GM19452 (cell line): ENCODE measurements at regions not wholly inside any gene's neighbourhood (a gene's known extent, or its start where the extent isn't known, plus 50 kb on each side); places are given as distances from the start of the nearest gene placed in this dataset.

Experiments
- ATAC-seq: cut with Tn5 transposase; IDR thresholded peaks from one replicate; pipeline ENCODE4 v1.9.1; 2021; ENCODE audit not compliant: unreplicated experiment

DNA sequence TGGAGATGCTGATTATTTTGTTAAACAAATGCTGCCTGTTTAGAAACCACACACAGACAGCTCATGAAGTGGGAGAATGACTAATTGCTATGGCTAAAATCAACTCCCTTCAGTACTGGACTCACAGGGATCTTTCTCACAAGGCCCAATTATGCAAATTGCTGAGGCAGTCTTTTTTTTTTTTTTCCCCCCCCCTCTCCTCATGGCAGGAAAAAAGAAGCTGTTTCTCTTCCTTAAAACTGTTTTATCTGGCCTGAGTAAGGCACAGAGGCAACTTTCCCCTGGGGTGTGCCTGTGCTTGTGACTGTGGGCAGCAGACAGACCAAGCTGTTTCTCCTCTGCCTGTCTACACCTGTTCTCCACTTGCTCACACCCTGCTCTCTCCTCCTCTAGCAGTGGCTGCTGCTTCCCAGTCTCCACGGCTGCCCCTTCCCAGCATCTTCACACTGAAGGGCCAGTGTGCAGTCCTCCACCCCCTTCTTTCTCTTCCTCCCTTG, 65.4 kb upstream of the STEAP1B start:
- peak; percentile 41 for ATAC-seq

GRCh38 chr7:22564511-22565045, 64.6 kb upstream of the STEAP1B start:
- no peak for ATAC-seq

DNA sequence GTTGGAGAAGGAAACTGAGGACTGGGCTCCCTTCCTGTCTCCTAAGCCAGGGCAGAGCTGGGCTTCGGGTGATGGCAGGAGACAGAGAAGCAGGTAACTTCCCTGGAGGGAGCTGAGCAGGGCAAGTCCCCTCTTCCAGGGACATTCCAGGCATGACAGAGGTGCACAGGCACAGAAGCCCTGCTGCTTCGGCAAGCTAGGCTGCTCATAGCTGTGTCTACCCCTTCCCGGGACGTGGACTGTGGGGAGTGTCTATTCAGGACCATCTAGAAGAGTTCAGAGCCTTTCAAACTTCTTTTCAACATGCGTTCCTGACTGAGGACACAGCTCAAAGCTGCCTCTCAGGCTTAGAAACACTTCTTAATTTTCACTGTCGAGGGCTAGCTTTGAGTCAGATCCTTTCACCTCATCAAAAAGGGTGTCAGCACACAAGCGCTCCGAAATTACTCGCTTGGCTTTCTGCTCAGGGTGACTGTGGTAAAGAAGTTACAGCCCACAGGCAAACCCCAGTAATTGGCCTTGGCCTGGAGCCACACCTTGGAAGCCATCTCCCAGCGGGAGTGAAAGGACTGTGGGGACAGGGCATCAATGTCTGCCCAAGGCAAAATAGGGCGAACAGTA, 63.7 kb upstream of the STEAP1B start:
- peak; percentile 44 for ATAC-seq

GRCh38 chr7:22563032-22563501, 63.1 kb upstream of the STEAP1B start:
- ATAC-seq: peak; percentile 27

DNA sequence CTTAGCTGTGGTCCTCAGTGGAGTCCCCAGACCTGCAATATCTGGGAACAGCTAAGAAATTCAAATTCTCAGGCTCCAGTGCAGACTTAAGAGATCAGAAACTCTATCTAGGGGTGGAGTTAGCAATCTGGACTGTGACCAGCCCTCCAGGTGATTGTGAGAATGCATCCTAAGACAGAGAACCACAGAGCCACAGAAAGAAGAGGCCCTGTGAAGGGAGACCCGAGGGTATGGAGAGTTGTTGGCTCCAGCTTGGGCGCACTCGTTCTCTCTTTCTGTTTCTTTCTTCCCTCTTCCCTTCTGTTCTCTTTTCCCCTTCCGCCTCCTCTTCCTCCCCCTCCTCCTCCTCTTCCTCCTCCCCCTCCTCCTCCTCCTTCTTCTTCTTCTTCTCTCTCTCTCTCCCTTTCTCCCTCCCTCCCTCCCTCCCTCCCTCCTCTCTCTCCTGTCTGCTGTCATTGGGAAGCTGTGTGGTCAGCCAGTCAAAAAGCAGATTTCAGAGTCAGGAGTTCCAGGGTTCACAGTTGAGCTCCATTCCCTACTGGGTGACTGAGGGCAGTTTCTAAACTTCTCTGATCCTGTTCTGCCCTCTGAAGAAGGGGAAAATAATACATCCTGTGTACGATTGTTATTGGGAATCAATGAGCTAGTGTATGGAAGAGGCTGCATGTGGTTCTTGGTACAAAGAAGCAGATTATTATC, 62.1 kb upstream of the STEAP1B start:
- no peak for ATAC-seq

DNA sequence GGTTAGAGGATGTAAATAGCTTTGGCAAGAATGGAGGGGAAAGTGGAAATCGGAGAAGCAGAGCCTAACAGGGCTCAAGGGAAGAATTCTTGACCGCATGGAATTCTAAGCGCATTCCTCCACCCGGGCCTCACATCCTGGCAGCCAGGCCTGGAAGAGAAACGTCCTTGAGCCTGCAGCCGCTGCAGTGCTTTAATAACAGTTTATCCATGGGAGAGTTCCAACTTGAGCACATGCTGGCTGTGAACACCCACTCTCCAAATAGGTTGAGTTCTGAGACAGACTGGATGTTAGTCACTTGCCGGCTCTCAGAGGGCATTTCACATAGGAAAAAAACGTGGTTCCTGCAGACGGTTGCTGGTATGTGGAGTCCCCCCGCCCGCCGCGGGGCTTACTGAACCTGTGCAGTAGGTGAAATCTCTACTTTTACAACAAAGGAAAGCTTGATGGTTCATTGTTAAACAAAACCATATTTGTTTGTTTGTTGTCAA, 61.4 kb upstream of the STEAP1B start:
- no peak for ATAC-seq

- peak; percentile 44 for ATAC-seq
These were observed 60.0 kb upstream of the STEAP1B start for GRCh38 chr7:22559829-22560489.

DNA sequence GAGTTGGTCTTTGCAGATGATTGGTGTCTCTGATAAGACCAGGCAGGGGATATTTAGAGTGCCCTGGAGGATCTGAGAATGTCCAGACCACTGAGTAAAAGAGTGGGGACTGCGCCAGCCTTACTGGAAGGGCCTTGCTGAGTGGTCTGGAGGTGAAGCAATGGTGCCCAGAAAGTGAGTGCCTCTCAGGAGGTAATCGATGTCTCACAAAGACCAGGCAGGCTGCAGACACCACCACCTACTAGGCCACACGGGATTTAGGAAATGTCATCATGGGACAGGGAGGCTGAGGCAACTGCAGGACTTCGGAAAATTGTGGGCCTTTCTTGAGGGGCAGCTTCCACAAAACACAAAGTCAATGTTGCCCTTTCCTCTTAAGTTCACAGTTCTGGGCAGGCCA, 57.2 kb upstream of the STEAP1B start:
- ATAC-seq: no peak

DNA sequence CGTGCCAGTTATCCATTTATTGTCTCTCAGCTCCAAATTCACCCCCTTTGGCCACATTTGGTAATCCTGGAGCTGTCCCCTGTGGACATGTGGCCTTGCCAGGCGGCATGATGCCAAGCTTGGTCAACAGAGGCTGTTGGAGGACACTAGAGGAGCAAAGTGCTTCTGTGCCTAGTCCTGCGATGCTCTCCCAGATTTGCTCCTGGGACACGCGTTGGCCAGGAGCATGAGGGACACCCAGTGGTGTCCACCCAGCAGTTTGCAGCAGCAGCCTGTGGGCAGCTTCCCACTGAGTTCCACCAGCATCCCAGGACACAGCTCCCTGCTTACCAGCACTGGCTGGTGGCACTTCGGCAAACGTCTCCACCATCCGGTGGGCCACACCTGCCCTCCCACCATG, 55.5 kb upstream of the STEAP1B start:
- no peak for ATAC-seq

- ATAC-seq: no peak
These were observed 54.2 kb upstream of the STEAP1B start for GRCh38 chr7:22554184-22554583.

GRCh38 chr7:22551768-22552513, 52.0 kb upstream of the STEAP1B start:
- ATAC-seq: peak; percentile 90

GRCh38 chr7:22550514-22551030, 50.6 kb upstream of the STEAP1B start:
- ATAC-seq: no peak

GRCh38 chr7:22549667-22550513, 49.9 kb upstream of the STEAP1B start:
- ATAC-seq: no peak
